Dermis blood vessel endothelial cell (primary cell): ENCODE measurements at regions not wholly inside any gene's neighbourhood (a gene's known extent, or its start where the extent isn't known, plus 50 kb on each side); places are given as distances from the start of the nearest gene placed in this dataset.

ENCODE experiments used
- DNase-seq: peaks from one replicate; pipeline ENCODE4 v3.0.0; 2010

DNA sequence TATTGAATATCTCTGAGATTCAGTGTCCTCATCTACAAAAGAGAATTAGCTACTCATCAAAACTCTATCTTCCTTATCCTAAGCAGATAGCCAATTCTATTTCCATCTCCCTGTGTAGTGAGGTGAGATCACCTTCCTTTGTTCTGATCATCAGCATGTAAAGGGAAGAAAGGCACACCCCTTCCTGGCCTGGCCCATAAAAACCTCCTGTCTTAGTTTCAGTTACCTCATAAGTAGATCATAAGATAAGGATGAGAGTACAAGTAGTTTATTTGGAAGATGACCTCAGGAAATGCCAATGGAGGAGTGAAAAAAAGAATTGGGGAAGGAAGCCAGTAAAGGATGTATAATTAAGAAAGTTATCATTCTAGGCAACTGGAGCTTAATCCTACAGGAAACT lies 114.5 kb upstream of the GADL1 start:
- peak; percentile 68 for DNase-seq

DNA sequence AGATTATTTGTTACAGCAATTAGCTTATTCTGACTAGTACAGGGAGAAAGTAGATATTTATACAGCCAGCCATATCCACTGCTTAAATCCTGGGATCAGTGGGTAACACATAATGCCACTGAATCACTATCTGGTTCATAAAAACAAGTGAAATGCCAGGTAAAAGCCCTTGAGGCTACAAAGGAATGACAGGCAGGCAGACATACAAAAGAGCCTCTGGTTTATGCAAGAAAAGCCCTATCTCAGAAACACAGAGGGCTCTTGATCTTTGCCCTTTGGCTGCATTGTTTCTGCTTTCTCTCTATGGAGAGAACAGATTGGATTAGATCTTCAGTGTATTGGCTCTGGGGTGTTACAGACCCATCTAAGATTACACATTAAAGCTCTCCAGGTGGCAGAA lies 115.4 kb upstream of the GADL1 start:
- peak; percentile 45 for DNase-seq

GRCh38 chr3:31010491-31010890 lies 116.0 kb upstream of the GADL1 start:
- DNase-seq, result peak; percentile 84

DNA sequence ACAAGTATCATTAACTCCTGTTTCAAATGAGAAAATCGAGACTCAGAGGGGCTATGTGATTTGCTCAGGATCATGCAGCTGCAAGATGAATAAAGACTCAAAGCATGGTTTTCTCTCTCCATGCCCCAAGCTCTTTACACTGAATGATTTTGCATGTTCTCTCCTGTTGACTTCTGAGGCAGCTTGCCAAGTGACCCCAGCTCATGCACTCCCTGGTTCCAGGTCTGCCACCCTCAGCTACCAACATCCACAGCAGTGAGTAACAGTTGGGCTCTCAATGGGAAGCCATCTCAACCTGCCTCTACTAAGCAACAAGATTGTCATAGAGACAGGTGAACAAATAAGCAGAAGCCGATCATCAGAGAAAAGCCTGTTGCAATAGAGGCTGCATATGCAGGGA lies 116.9 kb upstream of the GADL1 start:
- no peak for DNase-seq

GRCh38 chr3:31013090-31013489 lies 118.6 kb upstream of the GADL1 start:
- DNase-seq, result no peak

GRCh38 chr3:31013843-31014242 lies 119.4 kb upstream of the GADL1 start:
- DNase-seq, result no peak

DNA sequence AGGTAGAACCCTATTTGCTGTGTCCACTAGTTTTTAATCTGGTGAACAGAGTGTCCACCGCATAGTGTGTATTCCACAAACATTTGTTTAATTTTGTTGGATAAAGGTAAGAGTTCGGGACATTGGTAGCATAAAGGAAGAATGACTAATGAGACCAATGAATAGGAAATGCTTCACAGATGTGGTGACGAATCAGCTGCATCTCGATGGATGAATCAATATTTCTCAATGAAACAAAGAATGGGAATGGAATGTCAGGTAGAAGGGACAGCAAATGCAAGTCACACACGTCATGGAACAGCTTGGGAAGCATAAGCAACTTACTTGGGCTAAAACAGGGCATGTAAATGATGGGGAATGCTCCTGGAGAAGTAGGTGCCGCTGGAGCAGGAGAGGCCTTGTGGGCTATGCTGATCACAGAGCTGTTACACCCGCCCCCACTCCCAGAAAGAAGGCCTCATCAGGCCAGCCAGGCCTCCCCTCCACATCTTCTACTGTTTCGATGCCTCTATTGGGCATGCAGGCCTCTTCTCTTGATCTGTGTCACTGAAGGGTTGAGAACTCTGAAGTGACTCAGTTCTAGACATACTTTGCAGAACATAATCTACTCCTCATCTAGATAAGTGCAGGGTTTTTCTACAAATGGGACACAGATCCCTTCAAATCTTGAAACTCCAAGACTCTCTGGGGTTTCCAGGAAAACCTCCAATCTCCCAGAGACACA lies 120.0 kb upstream of the GADL1 start:
- peak; percentile 78 for DNase-seq

DNA sequence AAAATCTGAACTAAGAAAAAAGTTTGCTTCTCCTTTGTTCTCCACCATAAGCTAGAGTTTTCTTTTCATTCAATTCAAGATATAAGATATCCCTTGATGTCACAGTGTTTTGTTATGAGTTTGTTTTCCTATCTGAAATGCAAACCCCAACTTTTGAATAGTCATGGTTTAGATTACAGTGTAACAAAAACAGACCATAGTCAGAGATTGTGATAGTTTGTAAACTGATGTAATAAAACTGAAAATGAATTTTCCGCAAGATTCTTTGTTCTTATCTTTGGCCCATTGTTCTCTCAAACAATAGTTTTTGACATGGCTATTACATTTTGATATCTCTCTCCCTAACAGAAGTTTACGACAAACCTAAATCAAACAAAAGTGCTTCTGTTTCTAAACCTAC lies 121.7 kb upstream of the GADL1 start:
- peak; percentile 17 for DNase-seq

- no peak for DNase-seq
Measured at GRCh38 chr3:31022716-31023115, 128.3 kb upstream of the GADL1 start.

- no peak for DNase-seq
Measured at GRCh38 chr3:31025541-31025940, 131.1 kb upstream of the GADL1 start.

- no peak for DNase-seq
Measured at GRCh38 chr3:31027191-31027761, 132.8 kb upstream of the GADL1 start.

DNA sequence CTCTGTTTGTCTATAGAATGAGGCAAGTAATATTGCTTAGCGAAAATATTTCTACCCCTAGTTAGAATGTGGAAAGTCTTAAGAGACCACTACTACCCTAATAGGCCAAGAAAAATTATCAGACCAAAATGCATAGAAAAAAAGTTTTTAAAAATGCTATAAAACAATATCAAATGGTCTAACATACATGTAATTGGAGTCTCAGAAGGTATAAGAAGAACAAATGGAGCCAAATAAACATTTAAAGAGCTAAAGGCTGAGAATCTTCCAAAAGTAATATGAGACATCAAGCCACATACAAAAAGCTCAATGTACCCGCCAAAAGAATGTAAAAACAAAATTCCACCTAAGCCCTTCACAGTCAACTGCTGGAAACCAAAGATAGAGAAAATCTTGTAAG lies 133.5 kb upstream of the GADL1 start:
- DNase-seq, result no peak

- no peak for DNase-seq
Measured at GRCh38 chr3:31028766-31029165, 134.3 kb upstream of the GADL1 start.

DNA sequence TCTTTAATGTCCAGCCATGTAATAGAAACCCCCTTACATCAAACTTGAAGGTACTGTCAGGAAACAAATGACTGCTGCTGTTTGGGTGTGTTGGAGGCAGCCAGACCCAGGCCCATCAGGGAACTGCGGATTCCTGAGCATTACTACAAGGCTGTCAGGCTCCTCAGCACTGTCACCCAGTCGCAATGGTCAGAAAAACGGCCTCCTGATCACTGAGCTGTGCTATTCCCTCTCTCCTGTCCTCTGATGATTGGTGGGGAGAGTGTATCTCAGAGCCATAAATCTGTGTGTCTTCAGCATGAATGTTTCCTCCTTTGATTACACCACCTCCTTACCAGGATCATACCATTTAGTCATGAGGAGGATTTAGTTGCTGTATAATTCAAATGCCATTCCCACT lies 135.2 kb upstream of the GADL1 start:
- DNase-seq, result no peak

DNA sequence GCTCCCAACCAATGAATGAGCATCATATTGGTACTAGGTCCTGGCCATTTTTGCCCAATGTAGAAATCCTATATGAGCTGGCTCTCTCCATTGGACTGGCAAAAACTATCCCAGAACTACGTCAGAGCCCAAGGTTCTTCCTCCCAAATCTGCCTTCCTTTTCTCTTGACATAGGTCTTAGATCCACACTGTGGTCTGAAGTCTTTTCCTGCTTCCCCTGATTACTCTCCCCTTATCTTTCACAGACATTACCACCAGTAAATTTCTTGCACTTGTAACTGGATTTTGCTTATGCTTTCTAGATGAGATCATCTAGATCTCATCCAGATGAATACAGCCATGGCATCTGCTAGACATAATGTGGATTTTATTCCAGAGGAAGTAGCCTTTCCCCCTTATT lies 141.2 kb upstream of the GADL1 start:
- no peak for DNase-seq

DNA sequence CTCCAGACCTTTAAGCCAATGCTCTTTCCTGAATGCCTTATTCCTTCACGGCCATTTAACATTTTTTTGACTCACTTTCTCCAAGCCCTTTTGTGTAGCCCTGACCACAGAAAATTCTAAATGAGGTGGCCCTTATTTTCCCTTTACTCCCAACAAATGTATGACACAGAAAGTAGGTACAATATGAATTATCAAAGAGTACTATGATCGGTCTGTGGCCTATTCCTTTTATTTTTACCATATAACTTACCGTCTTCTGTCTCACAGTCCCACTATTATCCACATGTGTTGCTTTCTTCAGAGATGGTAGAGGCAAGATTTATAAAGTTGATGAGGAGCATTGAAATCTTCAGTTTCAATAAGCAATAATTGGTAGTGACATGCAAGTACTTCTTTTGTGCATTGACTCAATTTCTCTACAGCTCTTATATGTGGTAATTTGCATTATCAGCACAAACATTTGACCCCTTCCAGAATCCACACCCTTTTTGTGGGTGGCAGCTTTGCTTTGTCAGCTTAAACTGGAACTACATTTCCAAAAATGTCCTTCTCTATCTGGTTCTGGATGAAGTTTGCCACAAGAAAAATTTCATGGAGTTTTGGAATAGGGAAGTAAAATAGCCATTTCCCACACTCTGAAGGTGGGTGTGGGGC lies 143.8 kb upstream of the GADL1 start:
- no peak for DNase-seq

GRCh38 chr3:31039145-31039544 lies 144.7 kb upstream of the GADL1 start:
- DNase-seq, result no peak

GRCh38 chr3:31041161-31041978 lies 146.9 kb upstream of the GADL1 start:
- peak; percentile 62 for DNase-seq

DNA sequence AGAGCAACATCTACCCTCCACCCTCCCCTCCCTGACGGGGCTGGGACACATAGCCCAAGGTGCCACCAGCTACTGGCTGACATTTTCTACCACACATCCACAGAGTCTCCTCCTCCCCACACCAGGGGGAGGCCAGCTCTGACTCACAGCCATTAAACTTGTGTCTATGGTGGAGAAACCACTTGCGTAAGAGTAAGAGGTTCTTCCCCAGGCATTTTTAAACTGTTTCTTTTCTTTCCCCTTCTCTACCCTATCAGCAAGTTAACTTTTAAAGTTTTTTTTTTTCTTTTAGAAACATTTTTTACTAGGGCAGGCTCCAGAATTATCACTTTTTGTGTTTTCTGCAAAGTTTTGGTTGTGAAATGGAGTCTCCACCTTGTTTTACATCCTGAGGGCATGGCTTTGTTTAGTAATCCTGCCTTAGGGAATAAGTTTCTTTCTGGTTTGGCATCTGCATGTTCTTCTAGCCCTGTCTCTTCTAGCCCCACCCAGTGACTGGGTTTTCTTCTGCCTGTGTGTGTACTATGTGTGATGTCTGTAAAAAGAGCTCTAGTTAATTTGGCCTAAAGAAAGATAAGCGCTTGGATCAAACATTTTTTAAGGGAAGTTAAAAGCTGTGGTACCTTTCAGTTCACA lies 148.8 kb upstream of the GADL1 start:
- no peak for DNase-seq

GRCh38 chr3:31047673-31048072 lies 153.2 kb upstream of the GADL1 start:
- no peak for DNase-seq

DNA sequence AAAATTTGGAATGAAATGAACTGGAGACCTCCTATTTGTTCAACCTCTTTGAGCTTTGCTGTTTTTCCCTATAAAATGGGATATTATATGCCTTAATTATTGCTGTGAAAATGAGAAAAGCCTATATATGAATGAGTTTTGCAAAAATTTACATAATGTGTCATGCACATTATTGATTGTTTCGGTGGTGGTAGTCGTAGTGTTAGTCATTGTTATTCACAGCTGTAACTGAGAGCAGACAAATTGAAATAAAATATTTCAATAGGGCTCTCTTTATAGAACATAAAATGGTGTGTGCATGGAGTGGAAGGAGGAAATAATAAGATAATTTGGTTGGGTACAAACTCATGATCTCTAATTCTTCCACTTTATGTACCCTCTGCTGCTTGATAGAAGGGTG lies 153.7 kb upstream of the GADL1 start:
- DNase-seq, result no peak

DNA sequence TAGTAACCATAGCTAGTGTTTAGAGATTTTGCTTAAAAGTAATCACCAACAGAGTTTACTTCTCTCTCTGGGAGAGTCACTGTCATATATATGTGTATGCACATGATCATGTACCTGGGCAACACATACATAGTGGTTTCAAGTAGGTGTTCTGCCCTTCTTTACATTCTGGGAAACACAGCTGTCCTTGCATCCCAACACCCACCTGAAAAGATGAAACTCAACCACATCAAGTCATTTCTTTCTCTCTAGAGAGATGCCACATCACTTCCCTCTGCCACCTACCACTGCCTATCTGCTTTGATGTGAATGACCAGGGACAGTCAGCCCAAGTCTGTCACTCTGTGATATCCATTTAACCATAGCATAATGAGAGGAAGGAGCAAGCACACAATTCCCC lies 155.8 kb upstream of the GADL1 start:
- DNase-seq, result no peak

- DNase-seq, result no peak
Measured at GRCh38 chr3:31051226-31051625, 156.8 kb upstream of the GADL1 start.
